Uterus (tissue), 2 donors: ENCODE measurements at regions not wholly inside any gene's neighbourhood (a gene's known extent, or its start where the extent isn't known, plus 50 kb on each side); places are given as distances from the start of the nearest gene placed in this dataset.
"Not testable (repeated sequence)": the region's sequence is repeated elsewhere in the genome, so short reads cannot be mapped to it uniquely, and the experiment has no call there.

Source experiments
- POLR2A ChIP-seq, 2 donors: fragments of 450-650 bp; IDR thresholded peaks; one replicate each; pipeline ENCODE4 v1.6.1; 2016; ENCODE audit warnings: antibody characterized with exemption in 2 of 2, mild to moderate bottlenecking in 1 of 2, moderate library complexity in 1 of 2
- TF ChIP-seq, protein P1 (sequence below), 4 experiments: fragments of 200-600 bp in 2 of 4; fragments of 450-650 bp in 2 of 4; sonication (generic) in 2 of 4; IDR thresholded peaks; one replicate each; pipeline ENCODE4 v1.5.1; 2016 to 2019; ENCODE audit warnings: antibody characterized with exemption in 4 of 4, mild to moderate bottlenecking in 2 of 4, moderate library complexity in 1 of 4

DNA sequence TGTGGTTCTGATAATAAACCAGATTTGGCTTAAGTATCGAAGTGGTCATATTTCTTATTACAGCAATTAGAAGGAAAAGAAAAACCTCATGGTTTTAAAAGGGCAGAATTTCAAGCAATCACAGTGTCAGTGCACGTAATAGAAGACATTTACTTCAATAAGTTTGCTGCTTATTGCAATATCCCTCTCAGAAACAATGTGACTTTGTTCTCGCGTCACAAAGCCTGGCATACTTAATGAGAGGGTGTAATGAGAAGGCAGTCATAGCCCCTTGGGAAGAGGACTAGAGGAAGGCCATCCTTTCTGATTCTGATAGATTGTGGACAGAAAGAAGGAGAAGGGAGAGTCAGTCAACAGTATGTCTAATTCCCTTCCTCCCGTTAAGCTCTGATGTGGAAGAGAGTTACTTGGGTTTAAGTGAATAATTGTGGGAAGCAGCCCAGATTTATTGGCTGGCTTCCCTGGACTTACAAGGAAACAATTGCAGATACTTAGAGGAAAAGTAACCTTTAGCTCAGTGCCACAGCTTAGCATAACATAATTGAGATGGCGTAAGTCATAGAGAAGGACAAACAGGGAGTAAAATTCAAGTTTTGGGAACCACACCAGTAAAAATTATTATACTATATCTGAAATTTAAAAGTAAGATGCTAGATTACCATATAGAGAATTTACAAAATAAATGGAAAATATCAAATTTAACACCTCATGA is 738.2 kb downstream of the PRIM2 start:
- TF ChIP-seq POLR2A (IDR thresholded peaks at IDR 0.05): not testable (repeated sequence)
- TF ChIP-seq, protein P1, sequence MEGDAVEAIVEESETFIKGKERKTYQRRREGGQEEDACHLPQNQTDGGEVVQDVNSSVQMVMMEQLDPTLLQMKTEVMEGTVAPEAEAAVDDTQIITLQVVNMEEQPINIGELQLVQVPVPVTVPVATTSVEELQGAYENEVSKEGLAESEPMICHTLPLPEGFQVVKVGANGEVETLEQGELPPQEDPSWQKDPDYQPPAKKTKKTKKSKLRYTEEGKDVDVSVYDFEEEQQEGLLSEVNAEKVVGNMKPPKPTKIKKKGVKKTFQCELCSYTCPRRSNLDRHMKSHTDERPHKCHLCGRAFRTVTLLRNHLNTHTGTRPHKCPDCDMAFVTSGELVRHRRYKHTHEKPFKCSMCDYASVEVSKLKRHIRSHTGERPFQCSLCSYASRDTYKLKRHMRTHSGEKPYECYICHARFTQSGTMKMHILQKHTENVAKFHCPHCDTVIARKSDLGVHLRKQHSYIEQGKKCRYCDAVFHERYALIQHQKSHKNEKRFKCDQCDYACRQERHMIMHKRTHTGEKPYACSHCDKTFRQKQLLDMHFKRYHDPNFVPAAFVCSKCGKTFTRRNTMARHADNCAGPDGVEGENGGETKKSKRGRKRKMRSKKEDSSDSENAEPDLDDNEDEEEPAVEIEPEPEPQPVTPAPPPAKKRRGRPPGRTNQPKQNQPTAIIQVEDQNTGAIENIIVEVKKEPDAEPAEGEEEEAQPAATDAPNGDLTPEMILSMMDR (IDR thresholded peaks at IDR 0.05): not testable (repeated sequence)
